Sciatic nerve (tissue), 2 donors: ENCODE measurements at regions not wholly inside any gene's neighbourhood (a gene's known extent, or its start where the extent isn't known, plus 50 kb on each side); places are given as distances from the start of the nearest gene placed in this dataset.

Experiments used
- ATAC-seq: fragments of 200-7000 bp; cut with Tn5 transposase; one replicate; pipeline ENCODE4 v1.9.1; 2020; ENCODE audit warnings: mild to moderate bottlenecking, moderate library complexity
- DNase-seq: peaks from one replicate; pipeline ENCODE4 v3.0.0-alpha.2; 2020; ENCODE audit warnings: low spot score
- intact Hi-C: fragments of 100-400 bp; cut with DNase I; formaldehyde crosslinking; loops from one replicate; pipeline ENCODE4 v1.14.2; 2022
- donor health status: DM: no; HTN: no; CAD: no.
- donor health status: DM: no; HTN: no; CAD: no.

DNA sequence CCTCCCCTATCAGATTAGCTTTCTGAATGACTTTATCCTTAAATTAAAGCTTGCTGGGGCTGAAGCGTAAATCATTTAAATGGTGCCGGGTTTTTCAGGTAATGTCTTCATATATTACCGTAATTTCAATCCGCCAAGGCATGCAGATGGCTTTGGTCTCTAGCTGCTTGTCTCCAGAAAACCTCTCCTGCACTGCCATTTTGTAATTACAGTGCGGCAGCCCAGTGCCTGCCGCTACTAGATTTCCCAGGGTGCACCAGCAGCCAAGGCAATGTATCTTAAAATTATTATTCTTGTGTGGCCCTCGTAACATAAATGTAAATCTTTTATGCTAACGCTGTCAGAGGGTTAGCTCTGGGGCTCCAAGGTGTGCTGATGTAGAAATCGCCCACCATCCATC lies 208.5 kb downstream of the TMEM114 start:
- intact Hi-C loops: no loop called here
- DNase-seq: no peak
- no peak for ATAC-seq

DNA sequence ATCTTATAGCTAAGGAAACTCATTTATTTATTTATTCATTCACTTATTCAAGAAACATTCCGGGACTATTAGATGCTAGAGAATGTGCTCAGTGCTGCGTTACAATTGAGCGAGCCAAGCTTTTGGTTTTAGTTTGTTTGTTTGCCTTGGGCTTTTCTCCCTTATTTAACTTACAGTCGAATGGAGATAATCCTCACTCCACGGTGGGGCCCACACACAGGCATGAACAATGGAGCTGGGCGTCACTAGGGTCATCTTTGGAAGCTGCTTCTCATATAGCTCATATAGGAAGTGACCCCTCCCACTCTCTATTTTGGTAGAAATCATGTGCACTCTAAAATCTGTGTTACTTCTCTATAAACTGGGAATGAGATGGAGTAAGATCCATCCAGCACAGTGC lies 210.0 kb downstream of the TMEM114 start:
- DNase-seq (no peak), ATAC-seq (no peak)
- intact Hi-C loops: no loop called here

DNA sequence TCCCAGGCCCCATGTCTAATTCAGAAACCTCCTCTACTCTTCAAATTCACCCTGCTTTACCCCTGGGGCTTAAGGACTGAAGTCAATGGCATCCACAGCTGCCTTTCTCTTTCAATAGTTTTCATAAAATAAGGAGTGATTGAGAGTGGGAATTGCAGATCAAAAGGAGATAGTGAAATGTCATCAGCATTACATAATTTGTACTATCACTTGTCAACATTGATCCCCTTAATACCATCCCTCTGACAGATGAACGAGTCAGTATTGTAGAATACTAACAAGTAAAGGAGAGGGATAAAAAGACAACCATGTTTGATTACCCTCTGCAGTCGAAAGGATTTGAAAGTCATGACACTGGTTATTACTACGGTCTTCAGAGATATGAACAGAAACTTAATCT lies 212.4 kb downstream of the TMEM114 start:
- ATAC-seq: no peak
- intact Hi-C loops: no loop called here
- DNase-seq: no peak

DNA sequence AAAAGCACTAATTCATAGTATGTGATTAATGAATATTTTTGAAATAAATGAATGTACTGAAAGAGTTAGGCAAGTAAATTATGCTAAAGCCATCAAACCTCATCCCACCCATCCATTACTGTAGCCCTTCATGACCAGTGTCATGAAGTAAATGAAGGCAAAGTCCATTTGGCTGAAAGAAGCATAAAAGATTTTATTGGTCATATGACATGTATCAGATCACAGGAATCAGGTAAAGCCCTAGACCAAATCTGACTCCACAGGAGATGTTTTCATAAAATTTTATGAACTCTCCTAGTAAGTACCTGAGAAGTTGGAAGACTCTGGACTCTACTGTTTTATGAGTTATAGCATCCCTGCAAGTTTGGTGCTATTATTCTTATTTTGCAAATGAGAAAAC lies 213.5 kb downstream of the TMEM114 start:
- intact Hi-C loops: no loop called here
- no peak for ATAC-seq
- DNase-seq: no peak

GRCh38 chr16:8376430-8376829 lies 213.9 kb downstream of the TMEM114 start:
- ATAC-seq (no peak), DNase-seq (no peak)
- intact Hi-C loops: no loop called here

GRCh38 chr16:8375232-8375587 lies 215.1 kb downstream of the TMEM114 start:
- intact Hi-C loops: no loop called here
- ATAC-seq: no peak
- no peak for DNase-seq

DNA sequence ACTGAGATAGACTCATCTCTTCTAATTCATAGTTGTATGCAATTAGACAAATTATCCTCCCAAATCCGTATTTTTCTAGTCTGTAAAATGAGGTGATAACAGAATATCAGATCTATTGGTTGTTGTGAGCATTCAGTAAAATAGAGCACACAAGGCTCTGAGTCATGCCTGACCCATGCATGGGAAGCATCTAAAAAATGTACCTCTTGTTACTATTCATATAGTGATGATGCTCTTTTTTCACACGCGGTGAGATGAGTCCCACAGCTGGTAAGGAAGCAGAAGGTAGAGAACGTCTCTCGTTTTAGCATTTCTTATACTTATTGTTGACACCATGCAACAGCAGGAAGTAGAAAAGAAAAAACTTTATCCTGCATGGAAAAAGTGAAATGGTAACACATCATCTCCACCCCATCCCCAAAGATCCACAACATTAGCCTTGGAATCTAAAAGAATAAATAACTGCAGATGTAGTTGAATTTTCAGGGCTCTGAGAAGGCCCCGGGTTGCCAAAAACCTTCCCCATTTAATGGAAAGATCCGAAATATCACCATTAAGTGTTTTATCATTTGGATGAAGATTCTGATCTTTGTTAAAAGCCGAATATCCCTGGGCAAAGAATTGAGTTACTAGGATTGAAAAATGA lies 215.6 kb downstream of the TMEM114 start:
- ATAC-seq: no peak
- DNase-seq: no peak
- intact Hi-C loops: no loop called here

- ATAC-seq (no peak), DNase-seq (no peak)
- intact Hi-C loops: no loop called here
These were observed 216.5 kb downstream of the TMEM114 start for GRCh38 chr16:8373676-8374431.

DNA sequence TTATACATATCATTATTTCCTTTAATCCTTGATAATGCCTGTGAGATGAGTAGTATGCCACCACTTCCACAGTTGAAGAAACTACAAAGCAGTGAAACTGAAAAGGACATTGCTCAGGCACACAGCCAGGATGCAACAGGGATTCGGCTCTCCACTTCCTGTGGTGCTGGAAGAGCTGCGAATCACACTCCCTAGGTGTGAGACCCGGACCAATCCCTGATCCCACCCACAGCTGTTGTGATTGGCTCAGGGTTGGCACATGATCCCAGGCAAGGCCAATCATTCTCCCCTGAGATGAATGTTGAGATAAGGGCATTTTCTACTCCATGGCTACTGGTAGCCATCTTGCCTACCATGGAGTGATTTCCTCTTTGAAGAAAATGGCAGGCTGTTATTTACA lies 218.2 kb downstream of the TMEM114 start:
- DNase-seq: no peak
- ATAC-seq: no peak
- intact Hi-C loops: no loop called here

DNA sequence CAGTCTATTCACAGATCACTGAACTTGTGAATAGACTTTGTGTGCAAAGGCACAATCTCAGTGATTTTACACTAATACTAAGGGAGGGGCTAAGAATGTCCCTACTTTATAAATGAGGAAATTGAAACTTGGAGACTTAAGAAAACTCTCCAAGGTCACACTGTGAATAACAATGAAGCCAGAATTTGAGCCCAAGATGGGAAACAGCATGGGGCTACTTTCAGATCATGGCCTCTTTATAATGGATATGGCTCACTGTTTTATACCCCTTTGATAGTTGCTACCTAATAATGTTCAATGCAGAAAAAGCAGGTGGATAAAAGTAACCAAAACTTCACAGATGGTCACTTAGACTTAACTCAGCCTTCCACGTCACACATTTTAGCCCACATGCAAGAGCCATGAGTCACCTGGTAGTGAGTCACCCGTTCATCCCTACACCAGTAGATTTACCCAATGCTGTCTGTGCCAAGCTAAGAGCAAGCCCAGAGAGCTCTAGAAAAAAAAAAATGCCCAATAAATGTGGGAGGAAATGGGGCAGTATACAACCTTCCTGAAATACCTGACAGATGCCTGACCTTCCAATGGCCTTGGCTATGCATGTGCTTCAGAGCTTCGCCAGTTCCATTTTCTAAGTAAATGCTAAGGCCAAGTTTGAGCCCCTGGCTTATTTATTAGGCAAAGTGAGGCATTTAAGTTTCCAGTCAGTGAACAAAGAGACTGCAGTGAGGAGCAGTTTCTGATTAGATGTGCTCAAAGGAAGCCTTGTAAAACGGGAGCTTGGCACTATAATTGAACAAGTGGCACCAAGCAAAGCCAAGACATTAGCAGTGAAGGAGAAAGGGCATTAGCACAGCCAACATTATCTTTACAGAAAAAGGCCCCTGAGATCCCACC lies 219.7 kb downstream of the TMEM114 start:
- no peak for ATAC-seq
- intact Hi-C loops: no loop called here
- no peak for DNase-seq

DNA sequence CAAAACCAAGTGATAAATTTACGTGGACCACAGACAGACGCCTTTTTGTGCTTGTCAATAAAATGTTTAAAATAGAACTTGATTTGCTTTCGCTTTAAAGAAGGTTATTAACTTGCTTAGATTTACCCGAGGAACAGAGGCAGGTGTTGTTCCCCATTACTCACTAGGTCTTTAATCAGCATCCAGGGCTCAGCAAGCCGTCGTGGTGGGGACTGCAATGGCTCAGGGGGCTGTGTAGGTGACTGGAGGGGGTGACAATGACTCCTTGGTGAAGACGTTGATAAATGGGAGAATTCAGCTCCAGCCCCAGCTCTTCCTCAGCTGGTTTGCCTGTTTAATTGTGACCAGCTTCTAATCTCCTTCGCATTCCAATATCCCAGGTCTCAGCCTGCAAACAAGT lies 231.4 kb downstream of the TMEM114 start:
- DNase-seq: no peak
- intact Hi-C loops: no loop called here
- ATAC-seq: no peak

- intact Hi-C loops: no loop called here
- ATAC-seq (no peak), DNase-seq (no peak)
These were observed 234.6 kb downstream of the TMEM114 start for GRCh38 chr16:8355675-8356074.

GRCh38 chr16:8346294-8346693 lies 244.0 kb downstream of the TMEM114 start:
- intact Hi-C loops: no loop called here
- ATAC-seq: no peak

GRCh38 chr16:8342276-8342675 lies 248.0 kb downstream of the TMEM114 start:
- no peak for DNase-seq
- intact Hi-C loops: no loop called here
- ATAC-seq: no peak

More at GRCh38 chr16:8346294-8346693, 244.0 kb downstream of the TMEM114 start:
- DNase-seq: no peak

DNA sequence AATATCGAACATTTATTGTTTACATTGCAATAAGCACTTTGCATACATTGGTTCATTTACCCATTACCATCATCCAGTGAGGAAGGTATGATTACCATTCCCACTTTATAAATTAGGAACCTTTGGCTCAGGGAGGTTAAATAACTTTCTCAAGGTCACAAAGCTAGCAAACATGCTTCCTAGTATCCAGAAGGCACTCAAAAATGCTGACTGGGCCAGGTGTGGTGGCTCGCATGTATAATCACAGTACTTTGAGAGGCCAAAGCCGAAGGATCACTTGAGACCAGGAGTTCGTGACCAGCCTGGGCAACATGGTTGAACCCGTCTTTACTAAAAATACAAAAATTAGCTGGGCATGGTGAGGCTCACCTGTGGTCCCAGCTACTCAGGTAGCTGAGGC lies 259.6 kb downstream of the TMEM114 start:
- ATAC-seq: no peak
- intact Hi-C loops: no loop called here

DNA sequence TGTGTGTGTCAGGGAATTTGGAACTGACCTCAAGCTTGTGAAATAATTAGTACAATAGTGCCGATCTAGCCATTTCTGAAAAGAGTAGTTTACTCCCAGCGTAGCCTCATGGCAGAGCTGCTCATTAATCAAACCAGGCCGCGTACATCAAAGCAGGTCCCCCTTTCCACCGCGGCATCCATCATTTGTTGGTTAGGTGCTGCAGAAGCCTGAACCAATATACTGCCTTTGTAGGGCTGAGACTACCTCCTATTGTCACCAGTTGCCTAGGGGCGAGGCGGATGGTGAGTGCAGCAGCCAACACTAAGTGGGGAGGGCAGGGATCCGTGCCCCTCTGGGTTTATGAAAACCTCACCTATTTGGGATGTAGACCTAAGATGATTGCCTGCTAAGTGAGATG lies 264.1 kb downstream of the TMEM114 start:
- ATAC-seq (no peak), DNase-seq (no peak)
- intact Hi-C loops: no loop called here

More for the DNA sequence above, 259.6 kb downstream of the TMEM114 start:
- no peak for DNase-seq

DNA sequence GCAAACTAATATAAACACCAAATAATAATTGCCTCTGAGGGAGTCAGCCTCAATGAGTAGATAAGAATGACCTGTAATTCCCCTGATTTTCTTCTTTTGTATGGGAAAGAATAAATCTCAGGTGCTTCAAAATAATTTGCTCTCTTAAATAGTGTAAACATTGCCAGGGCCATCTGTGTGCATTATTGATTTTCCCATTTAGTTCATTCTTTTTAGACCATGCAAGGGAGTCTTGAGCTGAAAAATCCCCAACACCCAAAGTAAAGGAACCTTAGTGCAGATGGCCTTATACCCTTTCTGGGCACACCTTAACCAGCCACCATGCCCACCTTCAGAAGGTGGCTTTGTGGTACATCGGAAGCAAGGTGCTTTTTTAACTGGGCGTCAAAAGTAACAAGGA lies 267.2 kb downstream of the TMEM114 start:
- intact Hi-C loops: no loop called here
- ATAC-seq (no peak), DNase-seq (no peak)

DNA sequence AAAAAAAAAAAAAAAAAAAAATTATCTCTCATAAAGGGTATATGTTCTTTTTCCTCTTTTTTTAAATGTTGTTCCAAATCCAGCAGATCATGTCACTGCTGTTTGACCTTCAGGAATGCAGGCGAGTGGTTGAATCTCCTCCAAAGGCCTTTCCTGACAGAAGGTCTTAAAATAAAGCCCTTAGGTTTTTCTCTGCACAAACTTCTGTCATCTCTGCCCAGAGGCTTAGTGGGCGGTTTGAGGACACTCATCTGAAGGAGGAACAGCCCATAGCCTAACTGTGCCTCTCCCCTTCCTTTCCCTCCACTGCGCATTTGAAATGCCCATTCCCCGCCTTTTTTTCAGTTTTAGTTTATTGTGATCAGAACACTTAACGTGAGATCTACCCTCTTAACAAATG lies 270.2 kb downstream of the TMEM114 start:
- intact Hi-C loops: no loop called here
- ATAC-seq: no peak

GRCh38 chr16:8310816-8311215 lies 279.5 kb downstream of the TMEM114 start:
- intact Hi-C loops: no loop called here
- DNase-seq (no peak), ATAC-seq (no peak)

More for the DNA sequence above, 270.2 kb downstream of the TMEM114 start:
- DNase-seq: no peak

- no peak for DNase-seq
- no peak for ATAC-seq
- intact Hi-C loops: no loop called here
These were observed 280.0 kb downstream of the TMEM114 start for GRCh38 chr16:8310323-8310722.
